NB4 (cell line): ENCODE measurements at regions not wholly inside any gene's neighbourhood (a gene's known extent, or its start where the extent isn't known, plus 50 kb on each side); places are given as distances from the start of the nearest gene placed in this dataset.
"Not testable (repeated sequence)": the region's sequence is repeated elsewhere in the genome, so short reads cannot be mapped to it uniquely, and the experiment has no call there.

Experiments
- DNase-seq: peaks from one replicate; pipeline ENCODE4 v3.0.0; 2010; ENCODE audit warnings: low read depth
- H3K4me3 ChIP-seq: one replicate; pipeline ENCODE4 v1.5.1; 2011; ENCODE audit warnings: mild to moderate bottlenecking, low read depth, low read length, moderate library complexity
- MYC ChIP-seq: IDR thresholded peaks from 2 replicates; pipeline ENCODE4 v1.6.1; 2011; ENCODE audit warnings: low read depth, low read length
- POLR2A ChIP-seq: IDR thresholded peaks from 2 replicates; pipeline ENCODE4 v1.6.1; 2011; ENCODE audit warnings: mild to moderate bottlenecking; ENCODE audit not compliant: insufficient read length; ENCODE audit errors: extremely low read depth
- TF ChIP-seq, protein P1 (sequence below): IDR thresholded peaks from 2 replicates; pipeline ENCODE4 v1.6.1; 2011; ENCODE audit warnings: low read depth, low read length
- TF ChIP-seq, protein P2 (sequence below): IDR thresholded peaks from one replicate; pipeline ENCODE4 v1.5.1; 2012; ENCODE audit warnings: low read depth, low read length

DNA sequence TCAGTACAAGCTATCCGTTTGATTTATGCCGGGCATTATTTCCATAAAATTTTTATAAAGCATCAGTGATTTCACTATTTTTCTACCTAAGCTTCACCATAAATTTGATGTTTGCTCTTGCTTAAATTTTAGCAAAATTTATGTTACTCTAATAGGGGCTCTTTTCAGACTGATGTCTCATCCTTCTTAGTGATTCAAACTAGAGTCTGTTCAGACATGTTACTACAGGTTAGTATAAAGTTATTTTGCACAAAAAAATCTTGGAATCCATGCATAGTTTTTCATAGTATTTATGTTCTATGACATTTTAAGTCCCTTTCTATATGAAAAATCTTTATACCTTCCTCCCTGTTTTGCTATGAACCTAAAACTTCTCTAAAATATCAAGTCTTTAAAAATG lies 1151.9 kb downstream of the SLITRK5 start:
- TF ChIP-seq MYC: no peak
- no peak overlapping the region for H3K4me3 ChIP-seq
- no peak for DNase-seq

DNA sequence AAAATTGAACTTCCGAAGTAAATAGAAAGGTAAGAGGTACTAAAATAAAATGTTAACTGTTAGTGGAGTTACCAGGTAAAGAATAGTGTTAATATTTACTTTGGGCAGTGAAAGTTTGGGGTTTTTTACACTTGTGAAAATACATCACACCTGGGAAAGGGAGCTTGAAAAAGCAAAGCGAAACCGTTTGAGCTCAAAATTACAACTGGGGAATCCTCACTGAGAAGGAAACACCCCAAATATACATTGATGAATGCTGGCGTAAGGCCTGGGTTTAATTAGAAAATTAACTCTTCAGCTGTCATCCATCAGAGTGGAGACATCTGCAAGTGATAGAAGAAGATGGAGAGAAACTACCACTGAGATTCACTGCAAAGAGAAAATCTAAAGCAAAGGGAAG lies 1153.0 kb downstream of the SLITRK5 start:
- no peak for DNase-seq
- TF ChIP-seq, protein P1, sequence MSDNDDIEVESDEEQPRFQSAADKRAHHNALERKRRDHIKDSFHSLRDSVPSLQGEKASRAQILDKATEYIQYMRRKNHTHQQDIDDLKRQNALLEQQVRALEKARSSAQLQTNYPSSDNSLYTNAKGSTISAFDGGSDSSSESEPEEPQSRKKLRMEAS: no peak
- TF ChIP-seq POLR2A: no peak
- H3K4me3 ChIP-seq: no peak overlapping the region

DNA sequence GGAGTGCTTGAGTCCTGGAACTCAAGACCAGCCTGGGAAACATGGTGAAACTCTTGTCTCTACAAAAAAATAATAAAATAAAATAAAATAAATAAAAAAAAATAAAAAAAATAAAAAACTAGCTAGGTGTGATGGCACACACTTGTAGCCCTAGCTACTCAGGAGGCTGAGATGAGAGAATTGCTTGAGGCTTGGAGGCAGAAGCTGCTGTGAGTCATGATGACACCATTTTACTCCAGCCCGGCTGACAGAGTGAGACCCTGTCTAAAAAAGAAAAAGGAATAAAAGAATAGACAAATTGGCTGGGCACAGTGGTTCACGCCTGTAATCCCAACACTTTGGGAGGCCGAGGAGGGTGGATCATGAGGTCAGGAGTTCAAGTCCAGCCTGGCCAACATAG lies 1168.9 kb downstream of the SLITRK5 start:
- no peak for DNase-seq
- H3K4me3 ChIP-seq: no peak overlapping the region
- TF ChIP-seq, protein P1: no peak
- TF ChIP-seq POLR2A: no peak

DNA sequence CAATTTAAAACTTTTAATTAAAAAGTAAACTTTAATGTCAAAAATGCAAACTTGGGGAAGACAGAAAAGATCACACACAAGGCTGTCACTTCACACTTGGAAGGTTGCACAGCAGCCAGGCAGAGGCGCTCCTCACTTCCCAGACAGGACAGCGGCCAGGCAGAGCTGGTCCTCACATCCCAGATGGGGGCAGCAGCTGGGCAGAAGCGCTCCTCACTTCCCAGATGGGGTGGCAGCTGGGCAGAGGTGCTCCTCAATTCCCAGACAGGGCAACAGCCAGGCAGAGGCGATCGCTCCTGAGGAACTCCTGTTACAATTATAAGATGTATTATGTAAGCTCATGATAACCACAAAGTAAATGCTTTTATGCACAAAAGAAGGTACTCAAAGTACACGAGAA lies 1181.1 kb downstream of the SLITRK5 start:
- not testable (repeated sequence) for DNase-seq, H3K4me3 ChIP-seq

DNA sequence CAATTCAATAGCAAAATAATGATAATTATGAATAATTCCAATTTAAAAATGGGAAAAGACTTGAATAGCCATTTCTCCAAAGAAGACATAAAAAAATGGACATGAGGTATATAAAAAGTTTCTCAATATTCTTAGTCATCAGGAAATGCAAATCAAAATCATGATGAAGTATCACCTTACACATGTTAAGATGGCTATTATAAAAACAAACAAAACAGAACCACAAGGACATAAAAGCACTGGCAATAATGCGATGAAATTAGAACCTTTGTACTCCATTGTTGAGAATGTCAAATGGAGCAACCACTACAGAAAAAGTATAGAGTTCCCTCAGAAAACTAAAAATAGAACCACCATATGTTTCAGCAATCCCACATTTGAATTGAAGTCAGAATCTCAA lies 1186.1 kb downstream of the SLITRK5 start:
- no peak overlapping the region for H3K4me3 ChIP-seq
- TF ChIP-seq, protein P1: no peak
- no peak for TF ChIP-seq MYC
- TF ChIP-seq, protein P2, sequence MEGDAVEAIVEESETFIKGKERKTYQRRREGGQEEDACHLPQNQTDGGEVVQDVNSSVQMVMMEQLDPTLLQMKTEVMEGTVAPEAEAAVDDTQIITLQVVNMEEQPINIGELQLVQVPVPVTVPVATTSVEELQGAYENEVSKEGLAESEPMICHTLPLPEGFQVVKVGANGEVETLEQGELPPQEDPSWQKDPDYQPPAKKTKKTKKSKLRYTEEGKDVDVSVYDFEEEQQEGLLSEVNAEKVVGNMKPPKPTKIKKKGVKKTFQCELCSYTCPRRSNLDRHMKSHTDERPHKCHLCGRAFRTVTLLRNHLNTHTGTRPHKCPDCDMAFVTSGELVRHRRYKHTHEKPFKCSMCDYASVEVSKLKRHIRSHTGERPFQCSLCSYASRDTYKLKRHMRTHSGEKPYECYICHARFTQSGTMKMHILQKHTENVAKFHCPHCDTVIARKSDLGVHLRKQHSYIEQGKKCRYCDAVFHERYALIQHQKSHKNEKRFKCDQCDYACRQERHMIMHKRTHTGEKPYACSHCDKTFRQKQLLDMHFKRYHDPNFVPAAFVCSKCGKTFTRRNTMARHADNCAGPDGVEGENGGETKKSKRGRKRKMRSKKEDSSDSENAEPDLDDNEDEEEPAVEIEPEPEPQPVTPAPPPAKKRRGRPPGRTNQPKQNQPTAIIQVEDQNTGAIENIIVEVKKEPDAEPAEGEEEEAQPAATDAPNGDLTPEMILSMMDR: no peak
- TF ChIP-seq POLR2A: no peak
- DNase-seq: no peak

DNA sequence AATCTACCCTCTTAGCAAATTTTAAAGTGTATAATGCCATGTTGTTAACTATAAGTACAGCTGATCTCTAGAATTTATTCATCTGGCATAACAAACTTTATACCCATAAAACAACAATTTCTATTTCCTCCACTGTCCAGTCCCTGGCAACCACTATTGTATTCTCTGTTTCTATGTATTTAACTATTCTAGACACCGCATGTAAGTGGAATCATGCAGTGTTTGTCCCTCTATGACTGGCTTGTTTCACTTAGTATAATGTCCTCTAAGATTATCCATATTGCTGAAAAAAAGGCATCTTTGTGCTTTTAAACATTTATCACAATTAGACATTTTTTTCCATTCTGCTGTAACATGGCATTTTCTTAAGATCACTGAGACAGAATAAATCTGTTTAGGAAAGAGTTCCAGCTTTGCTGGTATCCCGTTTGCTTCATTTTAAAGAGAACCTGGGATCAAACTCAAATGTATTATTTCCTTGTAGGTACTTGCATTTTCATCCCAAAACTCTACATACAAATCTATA lies 1191.0 kb downstream of the SLITRK5 start:
- H3K4me3 ChIP-seq: no peak overlapping the region
- TF ChIP-seq, protein P1: no peak
- TF ChIP-seq MYC: no peak
- TF ChIP-seq, protein P2: no peak
- no peak for TF ChIP-seq POLR2A
- DNase-seq: no peak

DNA sequence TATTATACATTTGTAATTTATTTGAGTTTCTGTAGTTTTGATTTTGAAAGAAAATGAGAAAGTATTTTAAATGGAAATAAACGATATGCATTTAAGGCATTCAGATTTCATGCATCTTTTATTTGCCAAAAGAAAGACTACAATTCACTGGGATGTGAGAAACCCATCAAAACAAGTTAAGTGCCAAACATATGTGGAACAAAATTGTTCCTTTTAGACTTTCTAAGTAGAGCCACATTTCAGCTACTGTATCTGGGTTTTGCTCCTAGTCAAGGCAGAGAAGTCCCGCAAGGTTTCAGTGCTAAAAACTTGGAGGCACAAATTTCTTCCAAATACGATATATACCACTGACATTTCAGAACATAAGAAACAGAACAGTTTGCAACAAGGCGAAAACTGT lies 1191.9 kb downstream of the SLITRK5 start:
- DNase-seq: no peak
- TF ChIP-seq, protein P2: no peak
- TF ChIP-seq POLR2A (no peak), MYC (no peak)
- TF ChIP-seq, protein P1: no peak
- no peak overlapping the region for H3K4me3 ChIP-seq

DNA sequence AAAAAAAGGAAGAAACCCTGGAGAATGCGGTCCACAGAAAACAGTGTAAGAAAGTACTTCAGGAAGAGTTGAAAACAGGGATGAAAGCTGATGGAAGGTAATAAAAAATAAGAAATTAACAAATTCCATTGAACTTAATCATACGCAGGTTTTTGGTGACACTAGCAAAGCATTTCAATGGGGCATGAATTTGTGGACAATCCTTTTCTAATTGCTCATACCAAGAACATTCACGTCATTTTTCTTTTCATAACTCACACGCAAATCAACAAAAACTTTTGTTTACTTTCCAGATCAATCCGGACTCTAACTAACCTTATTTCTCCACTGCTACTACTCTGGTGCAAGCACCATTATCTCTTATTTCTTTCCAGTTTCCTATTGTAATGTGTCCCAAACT lies 1195.0 kb downstream of the SLITRK5 start:
- no peak for DNase-seq
- H3K4me3 ChIP-seq: no peak overlapping the region
- TF ChIP-seq, protein P1: no peak
- TF ChIP-seq POLR2A (no peak), MYC (no peak)
- TF ChIP-seq, protein P2: no peak
